Neural crest cell (in vitro differentiated cells): ENCODE measurements at regions not wholly inside any gene's neighbourhood (a gene's known extent, or its start where the extent isn't known, plus 50 kb on each side); places are given as distances from the start of the nearest gene placed in this dataset.

ENCODE experiments used
- DNase-seq: peaks from one replicate; pipeline ENCODE4 v3.0.0; 2021; ENCODE audit warnings: low read depth, mixed read lengths, low spot score
- H3K27ac Mint-ChIP-seq: one replicate; pipeline ENCODE4 v1.8.0; 2021; ENCODE audit warnings: mild to moderate bottlenecking, mixed read lengths; ENCODE audit not compliant: unreplicated experiment
- H3K27me3 Mint-ChIP-seq: 2 replicates; pipeline ENCODE4 v1.8.0; 2021; ENCODE audit warnings: low read depth, mild to moderate bottlenecking, mixed read lengths
- H3K36me3 Mint-ChIP-seq: 2 replicates; pipeline ENCODE4 v1.8.0; 2021; ENCODE audit warnings: low read depth, mild to moderate bottlenecking, mixed read lengths
- H3K4me1 Mint-ChIP-seq: 2 replicates; pipeline ENCODE4 v1.8.0; 2021; ENCODE audit warnings: mixed read lengths
- H3K4me3 Mint-ChIP-seq: one replicate; pipeline ENCODE4 v1.8.0; 2021; ENCODE audit warnings: mild to moderate bottlenecking, mixed read lengths
- H3K9me3 Mint-ChIP-seq: 2 replicates; pipeline ENCODE4 v1.8.0; 2021; ENCODE audit warnings: mixed read lengths
- TF ChIP-seq, protein P1 (sequence below): fragments of 200-600 bp; sonication (generic); conservative IDR thresholded peaks from 2 replicates; pipeline ENCODE4 v1.5.0; 2021; ENCODE audit warnings: antibody characterized with exemption, mild to moderate bottlenecking

DNA sequence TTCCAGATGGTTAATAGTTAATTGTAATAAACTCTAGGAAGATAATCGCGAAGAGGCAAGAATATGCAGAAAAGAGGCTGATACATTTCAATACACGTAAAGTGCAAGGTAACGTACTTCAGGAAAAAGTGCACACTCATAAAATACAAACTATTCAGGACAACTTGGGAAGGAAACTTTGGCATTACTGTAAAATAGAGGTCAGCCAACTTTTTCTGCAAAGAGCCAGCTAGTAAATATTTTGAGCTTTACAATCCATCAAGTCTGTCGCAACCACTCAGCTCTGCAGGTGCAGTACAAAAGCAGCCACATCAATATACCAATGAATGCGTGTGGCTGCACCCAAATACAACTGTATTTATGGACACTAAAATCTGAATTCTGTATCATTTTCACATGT is 51.6 kb upstream of the THUMPD3 start:
- TF ChIP-seq, protein P1, sequence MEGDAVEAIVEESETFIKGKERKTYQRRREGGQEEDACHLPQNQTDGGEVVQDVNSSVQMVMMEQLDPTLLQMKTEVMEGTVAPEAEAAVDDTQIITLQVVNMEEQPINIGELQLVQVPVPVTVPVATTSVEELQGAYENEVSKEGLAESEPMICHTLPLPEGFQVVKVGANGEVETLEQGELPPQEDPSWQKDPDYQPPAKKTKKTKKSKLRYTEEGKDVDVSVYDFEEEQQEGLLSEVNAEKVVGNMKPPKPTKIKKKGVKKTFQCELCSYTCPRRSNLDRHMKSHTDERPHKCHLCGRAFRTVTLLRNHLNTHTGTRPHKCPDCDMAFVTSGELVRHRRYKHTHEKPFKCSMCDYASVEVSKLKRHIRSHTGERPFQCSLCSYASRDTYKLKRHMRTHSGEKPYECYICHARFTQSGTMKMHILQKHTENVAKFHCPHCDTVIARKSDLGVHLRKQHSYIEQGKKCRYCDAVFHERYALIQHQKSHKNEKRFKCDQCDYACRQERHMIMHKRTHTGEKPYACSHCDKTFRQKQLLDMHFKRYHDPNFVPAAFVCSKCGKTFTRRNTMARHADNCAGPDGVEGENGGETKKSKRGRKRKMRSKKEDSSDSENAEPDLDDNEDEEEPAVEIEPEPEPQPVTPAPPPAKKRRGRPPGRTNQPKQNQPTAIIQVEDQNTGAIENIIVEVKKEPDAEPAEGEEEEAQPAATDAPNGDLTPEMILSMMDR: no peak
- H3K27me3 Mint-ChIP-seq: no peaks in the 10 kb centered on the region
- peak overlapping the region; percentile 35 for H3K27ac Mint-ChIP-seq
- no peak for DNase-seq
- no peaks in the 10 kb centered on the region for H3K9me3 Mint-ChIP-seq
- peaks cover 32% of the 10 kb centered on the region for H3K4me1 Mint-ChIP-seq
- no peaks in the 10 kb centered on the region for H3K36me3 Mint-ChIP-seq
- H3K4me3 Mint-ChIP-seq: no peak overlapping the region
